GM18907 (cell line): ENCODE measurements at regions not wholly inside any gene's neighbourhood (a gene's known extent, or its start where the extent isn't known, plus 50 kb on each side); places are given as distances from the start of the nearest gene placed in this dataset.

ENCODE experiments used
- ATAC-seq: cut with Tn5 transposase; IDR thresholded peaks from one replicate; pipeline ENCODE4 v1.9.1; 2021; ENCODE audit warnings: mild to moderate bottlenecking, moderate library complexity; ENCODE audit not compliant: unreplicated experiment

DNA sequence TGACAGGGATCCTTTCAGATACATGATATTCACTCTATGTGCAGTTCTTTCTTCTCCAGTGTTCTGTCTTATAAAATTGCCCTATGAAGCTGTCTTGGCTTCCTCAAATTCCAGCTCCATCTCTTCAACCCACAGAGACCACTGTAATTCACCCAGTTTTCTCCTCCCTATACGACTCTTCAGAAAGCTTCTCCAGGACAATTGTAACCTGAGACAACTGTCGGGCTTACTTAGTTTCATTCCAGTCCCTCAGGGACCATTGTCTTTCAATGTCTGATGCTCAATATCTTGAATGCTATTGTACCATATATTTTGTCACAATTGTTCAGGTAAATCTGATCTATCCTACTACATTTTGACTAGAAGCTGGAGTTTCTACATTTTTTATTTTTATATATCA lies 345.3 kb downstream of the RPL10L start:
- no peak for ATAC-seq

DNA sequence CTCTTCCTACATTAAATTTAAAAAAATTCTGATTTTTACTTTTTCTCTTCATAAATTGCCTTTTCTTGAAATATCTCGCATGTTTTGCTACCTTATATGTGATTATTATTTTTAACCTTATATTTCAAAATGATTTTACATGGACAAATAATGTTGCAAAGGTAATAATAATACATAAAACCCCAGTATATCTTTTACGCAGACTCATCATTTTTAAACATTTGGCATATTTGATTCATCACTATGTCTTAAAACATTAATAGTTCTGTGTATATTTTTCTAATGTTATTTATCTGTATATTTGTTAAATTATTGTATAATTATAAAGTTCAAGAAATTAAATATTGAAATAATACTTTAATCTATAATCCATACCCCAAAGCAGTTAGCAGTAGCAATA lies 350.8 kb downstream of the RPL10L start:
- ATAC-seq: no peak

- ATAC-seq: no peak
Observed at GRCh38 chr14:46290706-46291105, 360.9 kb downstream of the RPL10L start.

GRCh38 chr14:46279776-46280175 lies 371.8 kb downstream of the RPL10L start:
- no peak for ATAC-seq

DNA sequence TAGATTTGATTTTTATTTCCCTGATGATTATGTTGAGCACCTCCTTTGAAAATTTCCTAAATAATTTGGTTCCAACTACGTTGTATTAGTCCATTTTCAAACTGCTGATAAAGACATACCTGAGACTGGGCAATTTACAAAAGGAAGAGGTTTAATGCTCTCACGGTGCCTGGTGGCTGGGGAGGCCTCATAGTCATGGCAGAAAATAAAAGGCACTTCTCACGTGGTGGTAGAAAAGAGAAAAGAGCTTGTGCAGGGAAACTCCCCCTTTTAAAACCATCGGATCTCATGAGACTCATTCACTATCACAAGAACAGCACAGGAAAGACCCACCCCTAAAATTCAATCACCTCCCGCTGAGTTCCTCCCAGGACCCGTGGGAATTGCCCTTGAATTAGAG lies 372.3 kb downstream of the RPL10L start:
- ATAC-seq: no peak

- ATAC-seq: no peak
Observed at GRCh38 chr14:46259536-46259935, 392.0 kb downstream of the RPL10L start.

- ATAC-seq: no peak
Observed at GRCh38 chr14:46256381-46256780, 395.2 kb downstream of the RPL10L start.

DNA sequence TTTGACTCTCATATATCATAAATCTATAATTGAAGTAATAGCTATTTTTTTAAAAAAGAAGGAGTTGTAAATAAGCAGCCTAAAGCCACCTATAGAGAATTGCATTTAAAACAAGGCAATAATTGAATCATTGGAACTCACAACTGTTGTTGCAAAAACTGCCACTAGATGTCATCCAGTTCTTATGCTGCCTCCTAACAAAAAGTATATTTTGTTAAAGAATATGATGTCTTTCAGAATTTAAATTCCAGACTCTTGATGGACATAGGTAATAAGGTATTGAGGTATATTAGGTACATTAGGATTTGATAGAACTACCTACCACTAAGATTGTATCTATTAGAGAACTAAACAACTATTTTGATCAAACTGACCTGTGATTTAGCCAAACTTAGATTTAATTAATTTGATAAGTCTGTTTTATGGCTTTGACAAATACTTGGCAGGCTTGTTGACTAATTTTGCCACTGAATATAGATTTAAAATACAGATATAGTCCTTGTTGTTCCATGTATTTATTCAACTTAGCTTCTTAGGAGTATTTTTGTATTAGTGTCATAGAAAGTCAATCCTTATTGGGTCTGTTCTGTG lies 401.4 kb downstream of the RPL10L start:
- no peak for ATAC-seq

DNA sequence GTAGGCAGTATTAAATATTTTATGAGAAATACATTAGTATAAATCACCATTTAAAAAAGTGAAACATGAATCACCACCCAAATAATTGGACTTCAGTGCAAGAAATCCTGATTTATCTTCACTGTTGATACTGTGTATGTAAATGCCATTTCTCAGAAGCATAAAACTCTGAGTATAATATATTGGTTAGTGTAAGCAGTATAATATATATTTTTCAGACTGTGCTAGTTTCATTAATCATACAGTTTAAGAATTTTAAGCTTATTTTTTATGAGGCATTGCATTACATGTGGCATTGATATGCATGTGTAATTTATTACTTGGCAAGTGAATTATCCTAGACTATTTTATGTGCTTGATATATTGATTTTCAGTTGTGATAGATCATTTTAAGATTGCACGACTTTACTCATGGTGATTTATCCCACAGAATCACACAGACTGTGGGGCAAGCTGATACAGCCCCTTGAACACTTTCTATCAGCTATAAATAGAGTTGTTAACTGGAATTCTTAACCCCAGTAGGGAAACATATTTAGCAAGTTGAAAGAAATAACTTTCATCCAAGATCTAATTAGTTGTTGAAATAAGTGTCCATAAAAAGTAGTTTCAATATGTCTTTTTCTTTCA lies 403.5 kb downstream of the RPL10L start:
- no peak for ATAC-seq

DNA sequence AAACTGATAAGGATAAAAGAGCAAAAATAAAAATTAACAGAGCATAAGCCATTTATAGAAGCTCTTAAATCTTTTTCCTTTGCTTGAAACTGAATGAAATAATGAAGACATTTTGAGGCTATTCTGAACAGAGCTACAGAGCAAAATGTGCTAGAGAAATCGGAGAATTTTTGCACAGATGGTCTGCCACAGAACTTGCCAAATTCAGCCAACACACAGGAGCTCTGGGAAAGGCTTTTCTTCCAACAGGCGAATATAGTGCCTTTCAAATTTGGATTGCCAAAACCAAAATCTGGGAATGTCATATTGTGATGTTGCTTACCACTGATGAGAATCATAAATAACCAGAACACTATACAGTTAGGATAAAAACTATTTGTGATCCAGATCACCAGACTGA lies 406.3 kb downstream of the RPL10L start:
- ATAC-seq: no peak

DNA sequence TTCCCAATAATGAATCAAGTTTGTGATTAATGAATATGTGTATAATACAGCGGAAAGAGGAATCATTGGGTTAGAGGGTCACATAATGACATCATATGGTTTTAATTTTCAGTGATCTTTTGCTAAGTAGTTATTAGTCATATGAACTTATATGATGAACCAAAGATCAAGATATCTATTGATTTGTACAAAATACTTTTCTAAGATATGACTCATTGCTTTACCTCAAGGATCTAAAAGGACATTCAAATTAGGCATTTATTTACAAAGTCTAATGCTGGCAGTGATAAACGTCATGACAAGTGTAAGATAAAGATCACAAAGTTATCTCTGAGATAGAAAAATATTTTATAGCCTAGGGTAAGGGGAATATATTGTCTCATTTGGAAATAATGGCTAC lies 417.8 kb downstream of the RPL10L start:
- ATAC-seq: no peak

GRCh38 chr14:46230540-46230939 lies 421.0 kb downstream of the RPL10L start:
- ATAC-seq: no peak

- no peak for ATAC-seq
Observed at GRCh38 chr14:46215801-46216200, 435.8 kb downstream of the RPL10L start.

- no peak for ATAC-seq
Observed at GRCh38 chr14:46198676-46199075, 452.9 kb downstream of the RPL10L start.

- no peak for ATAC-seq
Observed at GRCh38 chr14:46197856-46198255, 453.7 kb downstream of the RPL10L start.
